ENCODE measurements at regions not wholly inside any gene's neighbourhood (a gene's known extent, or its start where the extent isn't known, plus 50 kb on each side); places are given as distances from the start of the nearest gene placed in this dataset.
"Not testable (repeated sequence)": the region's sequence is repeated elsewhere in the genome, so short reads cannot be mapped to it uniquely, and the experiment has no call there.

DNA sequence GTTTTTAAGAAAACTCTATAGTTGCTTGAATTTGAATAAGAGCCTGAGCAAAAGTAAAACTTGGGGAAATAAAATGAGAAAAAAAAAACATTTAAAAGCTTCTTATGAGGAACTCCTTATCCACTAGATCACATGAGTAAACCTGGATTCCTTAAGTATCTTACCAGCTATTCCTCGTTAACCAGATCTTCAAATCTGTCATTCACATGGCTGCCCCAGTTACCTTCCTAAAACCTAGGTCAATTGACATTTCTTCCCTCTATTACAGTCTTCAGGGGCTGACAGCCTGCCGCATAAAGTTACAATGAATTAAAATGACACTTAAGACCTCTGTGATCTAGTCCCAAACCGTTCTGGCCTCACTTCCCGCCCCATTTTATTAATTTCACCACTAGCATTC, 583.6 kb downstream of the NR2F2 start:
- DNase-seq (ENCODE audit: low spot score): no peak

DNA sequence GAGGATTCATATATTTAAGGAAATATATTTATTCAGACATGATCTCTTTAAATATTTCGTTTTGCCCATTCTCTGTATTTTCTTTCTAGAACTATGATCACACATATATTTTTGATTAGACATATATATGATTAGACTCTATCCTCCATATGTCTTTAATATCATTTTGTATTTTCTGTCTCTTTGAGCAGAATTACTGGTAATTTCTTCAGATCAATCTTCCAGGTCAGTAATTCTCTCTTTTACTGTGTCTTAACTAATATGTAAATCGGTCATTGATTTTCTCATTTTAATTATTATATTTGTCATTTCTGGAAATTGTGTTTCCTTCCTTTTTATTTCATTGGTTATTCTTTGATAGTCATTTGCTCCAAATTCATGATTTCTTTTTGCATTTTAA, 586.2 kb downstream of the NR2F2 start:
- DNase-seq (ENCODE audit: low spot score): no peak

DNA sequence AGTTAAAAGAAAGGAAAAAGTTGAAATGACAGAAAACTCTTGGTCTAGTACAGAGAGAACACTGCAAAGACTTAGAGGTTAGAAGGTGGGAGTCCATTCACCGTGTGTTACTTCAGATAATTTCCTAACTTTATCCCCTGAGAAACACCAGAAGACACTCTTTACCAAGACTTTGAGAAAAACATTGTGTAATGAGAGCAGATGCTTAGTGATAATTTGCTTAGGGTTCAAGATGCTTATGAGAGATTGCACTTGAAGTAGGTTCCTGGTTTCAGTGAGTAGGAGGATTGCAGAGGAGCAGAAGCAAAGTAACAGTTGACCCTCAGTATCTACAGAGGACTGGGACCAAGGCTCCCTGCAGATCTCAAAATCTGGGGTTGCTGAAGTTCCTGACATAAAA, 594.1 kb downstream of the NR2F2 start:
- no peak for DNase-seq (ENCODE audit: low spot score)

DNA sequence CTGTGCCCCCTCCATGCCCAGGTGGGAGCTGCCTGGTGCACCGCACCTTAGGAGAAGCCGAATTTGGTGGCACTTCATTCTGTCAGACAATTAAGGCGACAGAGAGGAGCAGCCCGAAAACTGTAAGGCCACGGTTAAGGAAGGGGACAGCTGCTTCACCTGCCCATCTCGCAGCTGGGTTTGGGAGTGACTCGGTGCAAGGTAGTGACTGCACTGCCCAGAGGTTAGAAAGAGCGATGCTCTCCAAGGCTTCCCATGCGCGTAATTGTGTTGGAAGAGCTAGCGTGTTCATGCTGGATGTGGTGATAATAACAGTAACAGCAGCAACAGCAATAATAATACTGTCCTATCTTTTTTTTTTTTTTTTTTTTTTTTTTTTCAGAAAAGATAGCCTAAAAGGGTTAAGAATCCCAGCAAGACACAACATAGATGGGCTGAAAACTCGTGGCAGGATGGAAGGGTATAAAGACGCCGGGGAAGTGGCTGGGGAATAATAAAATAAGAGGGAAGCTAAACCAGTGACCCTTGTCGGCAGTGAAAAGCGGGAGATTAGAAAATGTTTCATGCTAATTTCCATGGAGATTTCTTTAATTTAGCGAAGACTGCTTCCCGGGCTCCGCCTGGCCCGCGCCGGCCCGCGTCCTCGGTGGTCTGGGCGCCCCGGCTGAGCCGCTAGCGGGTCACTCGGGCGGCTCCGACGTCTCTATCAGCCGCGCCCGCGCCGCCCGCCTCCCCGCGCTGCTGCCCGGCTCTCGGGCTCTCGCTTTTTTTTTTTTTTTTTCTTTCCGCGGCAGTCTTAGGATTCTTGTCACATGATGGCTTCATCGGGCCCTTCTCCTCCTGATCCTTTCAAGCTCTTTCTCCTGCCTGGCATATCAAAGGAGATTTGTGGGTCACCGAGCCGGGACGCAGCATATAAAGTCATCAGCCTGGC, 617.1 kb downstream of the NR2F2 start:
- no peak for DNase-seq (ENCODE audit: low spot score)

DNA sequence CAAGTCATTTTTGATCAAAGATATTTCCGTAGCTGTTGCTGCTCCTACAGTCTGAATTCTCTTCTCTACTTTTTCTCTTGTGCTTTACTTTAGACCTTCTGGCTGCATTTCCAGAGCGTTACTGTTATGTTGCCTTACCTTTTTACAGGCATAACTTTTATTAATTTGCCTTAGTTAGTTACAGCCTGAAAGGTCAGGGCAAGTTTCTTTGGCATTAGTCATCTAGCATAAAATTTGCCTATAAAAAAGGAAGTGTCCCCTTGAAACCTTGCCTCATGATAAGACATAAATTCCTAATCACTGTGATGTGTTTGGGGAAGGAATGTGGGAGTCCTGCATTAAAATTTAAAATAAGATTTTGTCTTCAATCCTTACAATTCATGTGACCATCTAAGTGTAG, 618.5 kb downstream of the NR2F2 start:
- no peak for DNase-seq (ENCODE audit: low spot score)

DNA sequence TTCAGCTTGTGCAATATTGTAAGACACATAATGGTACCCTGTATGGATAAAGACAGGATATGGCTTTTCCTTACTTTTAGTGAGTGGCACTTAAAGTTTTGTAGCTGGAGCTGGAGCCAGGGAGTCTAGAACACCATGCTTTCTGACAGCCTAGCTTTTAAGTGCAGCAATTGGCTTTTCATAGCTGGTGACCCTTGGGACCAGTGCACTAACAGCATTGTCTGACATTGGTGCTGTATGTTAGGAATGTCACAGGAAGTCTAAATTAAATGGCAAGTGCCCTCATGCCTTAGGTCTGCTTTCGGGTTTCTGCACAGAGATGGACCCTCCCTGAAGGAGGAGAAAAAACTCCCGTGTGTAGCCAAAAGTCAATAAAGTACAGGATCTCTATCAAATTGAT, 628.2 kb downstream of the NR2F2 start:
- DNase-seq (ENCODE audit: low spot score): no peak

DNA sequence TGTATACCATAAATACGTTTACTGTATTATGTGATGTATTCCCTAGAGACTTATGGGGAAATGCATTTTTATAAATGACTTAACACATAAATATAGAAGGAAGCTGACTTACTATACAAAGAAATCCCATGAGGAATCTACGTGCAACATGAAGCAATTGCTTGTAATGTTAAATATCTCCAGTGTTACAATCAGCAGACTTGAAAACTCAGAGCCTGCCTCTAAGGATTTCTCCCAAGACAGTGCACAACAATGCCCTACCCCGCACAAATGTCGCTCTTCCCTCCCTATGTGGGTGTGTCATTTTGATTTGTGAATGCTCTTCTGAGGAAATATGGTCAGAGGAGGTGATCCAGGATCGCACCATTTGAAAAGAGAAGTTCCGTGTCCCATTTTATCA, 629.0 kb downstream of the NR2F2 start:
- DNase-seq (ENCODE audit: low spot score): no peak

DNA sequence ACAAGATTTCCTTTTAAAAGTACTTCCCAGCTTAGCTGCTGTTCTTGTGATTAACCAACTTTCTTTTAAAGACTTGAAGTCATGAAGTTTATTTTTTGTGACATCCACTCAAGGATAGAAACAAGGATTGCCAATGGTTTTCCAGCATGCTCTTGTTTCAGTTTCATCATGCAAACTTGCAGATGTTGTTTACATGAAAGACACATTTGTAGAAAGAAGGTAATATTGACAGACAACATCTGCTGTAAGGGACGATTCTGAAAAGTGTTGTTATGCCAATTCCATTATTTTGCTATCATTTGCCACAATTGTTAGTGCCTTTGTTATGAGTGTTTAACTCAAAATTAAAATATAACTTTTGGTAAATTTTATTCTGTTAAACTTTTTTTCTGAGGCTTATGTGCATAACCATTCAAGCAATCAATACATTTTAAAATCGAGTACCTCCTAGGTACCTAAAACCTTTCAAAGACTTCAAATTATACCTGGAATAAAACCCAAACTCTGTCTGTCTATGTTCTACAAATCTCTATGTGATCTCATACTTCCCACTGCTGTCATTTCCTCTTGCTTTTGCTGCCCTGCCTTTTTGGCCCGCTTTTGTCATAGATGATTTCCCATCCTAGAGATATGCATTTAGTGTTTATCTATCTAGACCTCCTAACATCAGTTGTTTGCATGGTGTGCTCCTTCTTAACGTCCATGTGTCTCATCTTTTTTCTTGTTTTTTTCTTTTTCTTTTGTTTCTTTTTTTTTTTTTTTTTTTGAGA, 630.4 kb downstream of the NR2F2 start:
- DNase-seq (ENCODE audit: low spot score): no peak

DNA sequence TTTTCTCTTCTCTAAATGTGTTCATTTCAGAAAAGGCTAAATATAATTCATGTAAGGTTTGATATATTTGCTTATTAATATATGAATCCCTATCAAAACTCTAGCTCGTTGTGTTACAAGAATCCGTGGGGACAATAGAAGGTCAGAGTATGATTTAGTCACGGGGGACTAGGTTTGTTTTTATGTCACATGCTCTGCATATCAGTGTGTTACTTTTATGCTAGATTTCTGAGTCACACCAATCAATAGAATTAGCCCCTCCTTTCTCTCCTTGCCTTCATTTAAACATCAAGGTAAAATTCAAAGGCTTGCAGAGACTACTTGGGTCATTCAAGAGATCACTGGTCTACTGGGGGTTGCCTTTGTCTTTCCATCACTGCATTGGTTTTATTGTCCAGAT, 636.1 kb downstream of the NR2F2 start:
- no peak for DNase-seq (ENCODE audit: low spot score)

DNA sequence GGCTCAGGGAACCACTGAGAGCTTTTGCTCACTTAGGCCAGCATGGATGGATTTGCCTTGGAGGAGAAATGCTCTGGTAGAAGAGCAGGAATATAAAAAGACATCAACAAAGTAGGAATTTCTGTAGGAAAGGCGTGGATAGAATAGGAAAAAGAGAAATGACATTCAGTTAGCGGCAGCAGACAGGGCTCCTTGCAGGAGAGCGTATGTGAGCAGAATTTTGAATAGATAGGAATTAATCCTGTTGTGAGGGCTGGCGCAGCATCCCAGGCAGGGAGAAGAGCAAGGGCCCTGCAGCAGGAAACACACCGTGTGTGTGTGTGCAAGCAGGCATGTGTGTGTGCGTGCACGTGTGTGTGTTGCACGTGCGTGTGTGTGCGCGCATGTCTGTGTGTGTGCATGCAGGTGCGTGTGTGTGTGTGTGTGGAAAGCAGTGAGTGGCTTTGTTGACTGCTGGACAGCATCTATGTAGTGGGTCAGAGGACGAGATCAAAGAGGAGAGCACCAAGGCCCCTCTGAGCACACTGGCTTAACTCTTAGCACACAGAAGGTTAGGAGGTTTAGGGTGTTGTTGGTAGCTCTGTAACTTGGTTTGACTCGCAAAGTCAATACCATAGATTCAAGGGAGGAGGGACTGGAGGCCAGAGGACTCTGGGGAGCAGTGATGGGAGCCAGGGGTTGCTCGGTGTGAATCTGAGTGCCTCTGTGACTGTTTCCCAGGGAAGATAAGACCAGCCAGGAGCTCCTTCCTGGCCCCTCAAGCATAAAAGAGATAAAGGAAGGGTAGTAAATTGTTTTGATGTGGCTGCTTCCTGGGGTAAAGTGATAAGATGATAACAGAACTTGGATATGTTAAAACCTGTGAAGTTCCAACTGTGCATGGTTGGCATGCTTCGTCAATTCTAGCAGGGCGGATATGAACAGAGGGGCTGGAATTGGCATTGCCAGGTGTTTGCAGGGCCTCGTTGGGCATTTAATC, 639.5 kb downstream of the NR2F2 start:
- no peak for DNase-seq (ENCODE audit: low spot score)

DNA sequence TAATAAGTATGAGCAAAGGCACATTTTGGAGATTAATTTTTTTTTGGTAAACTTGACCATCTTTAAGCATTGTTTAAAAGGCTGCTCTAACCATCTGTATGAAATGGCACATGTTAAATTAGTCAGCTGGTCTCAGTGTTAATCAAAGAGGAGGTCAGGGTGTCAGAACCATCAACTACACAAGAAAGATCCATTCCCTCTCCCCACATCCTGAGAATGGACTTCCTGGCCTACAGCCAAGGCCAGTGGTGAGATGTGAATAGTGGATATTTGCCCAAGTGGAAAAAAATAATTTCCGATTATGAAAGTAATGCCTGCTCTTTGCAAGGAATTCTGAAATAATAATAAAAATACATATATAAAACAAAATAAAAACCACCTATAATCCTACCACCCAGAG, 641.7 kb downstream of the NR2F2 start:
- no peak for DNase-seq (ENCODE audit: low spot score)

DNA sequence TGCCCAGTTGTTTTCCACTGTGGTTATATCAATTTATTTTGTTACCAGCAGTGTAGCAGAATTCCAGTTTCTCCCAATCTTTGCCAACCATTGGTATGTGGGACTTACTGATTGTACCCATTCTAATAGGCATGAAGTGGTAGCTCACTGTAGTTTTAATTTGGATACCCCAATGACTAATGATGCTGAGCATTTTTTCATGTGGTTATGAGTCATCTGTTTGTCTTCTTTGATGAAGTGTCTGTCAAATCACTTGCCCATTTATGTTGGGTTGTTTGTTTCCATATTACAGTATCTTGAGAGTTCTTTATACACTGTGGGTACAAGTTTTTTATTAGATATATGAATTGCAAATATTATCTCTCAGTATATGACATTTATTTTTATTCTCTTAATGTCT, 644.3 kb downstream of the NR2F2 start:
- DNase-seq (ENCODE audit: low spot score): no peak

DNA sequence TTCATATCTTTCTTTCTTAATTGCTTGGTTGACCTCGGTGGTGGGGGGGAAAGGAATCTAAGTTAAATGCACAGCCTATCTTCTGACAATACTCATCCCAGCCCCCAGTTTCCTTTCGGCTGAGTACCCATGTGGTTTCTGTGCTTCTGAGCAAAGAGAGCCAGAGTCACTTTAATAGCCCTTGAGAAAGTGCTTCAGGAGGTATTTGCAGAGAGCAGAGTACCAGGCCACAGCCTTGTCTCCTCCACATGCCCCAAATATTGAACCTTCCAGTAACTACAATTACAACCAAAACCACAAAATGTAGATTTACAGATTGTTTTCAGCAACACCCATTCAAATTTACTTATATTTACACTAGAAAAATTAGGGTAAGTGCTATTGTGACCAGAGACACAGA, 647.4 kb downstream of the NR2F2 start:
- DNase-seq (ENCODE audit: low spot score): no peak

DNA sequence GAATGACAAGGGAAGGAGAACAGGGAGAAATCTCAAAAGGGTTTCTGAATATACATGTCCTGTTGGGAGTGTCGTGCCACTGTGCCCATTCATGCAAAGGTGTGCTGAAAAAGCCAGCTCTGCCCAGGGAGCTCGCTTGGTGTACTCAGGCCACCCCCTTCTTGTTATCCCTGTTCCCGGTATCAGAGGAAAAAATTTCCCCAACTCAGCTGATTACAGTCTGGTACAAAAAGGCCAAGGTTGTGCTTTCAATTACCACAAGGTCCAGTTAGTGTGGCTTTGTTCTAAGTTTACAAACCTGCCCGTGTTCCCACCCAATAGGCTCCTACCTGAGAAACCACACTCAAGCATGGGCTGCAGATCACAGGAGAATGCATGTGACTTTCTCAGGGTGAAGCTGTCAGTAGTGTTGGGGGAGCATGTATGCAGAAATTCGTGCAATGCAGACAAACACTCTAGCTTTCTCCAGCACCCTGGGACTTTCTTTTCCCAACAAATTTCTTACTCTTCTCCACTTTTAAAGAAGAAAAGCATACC, 648.5 kb downstream of the NR2F2 start:
- DNase-seq (ENCODE audit: low spot score): no peak

DNA sequence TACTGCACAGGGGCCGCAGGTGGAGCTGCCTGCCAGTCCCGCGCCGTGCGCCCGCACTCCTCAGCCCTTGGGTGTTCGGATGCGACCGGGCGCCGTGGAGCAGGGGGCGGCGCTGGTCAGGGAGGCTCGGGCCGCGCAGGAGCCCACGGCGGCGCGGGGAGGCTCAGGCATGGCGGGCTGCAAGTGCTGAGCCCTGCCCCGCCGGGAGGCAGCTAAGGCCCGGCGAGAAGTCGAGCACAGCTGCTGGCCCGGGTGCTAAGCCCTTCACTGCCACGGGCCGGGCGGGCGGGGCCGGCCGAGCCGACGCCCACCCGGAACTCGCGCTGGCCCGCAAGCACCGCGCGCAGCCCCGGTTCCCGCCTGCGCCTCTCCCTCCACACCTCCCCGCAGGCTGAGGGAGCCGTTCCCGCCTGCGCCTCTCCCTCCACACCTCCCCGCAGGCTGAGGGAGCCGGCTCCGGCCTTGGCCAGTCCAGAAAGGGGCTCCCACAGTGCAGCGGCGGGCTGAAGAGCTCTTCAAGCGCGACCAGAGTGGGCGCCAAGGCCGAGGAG, 653.7 kb downstream of the NR2F2 start:
- DNase-seq (ENCODE audit: low spot score): not testable (repeated sequence)

DNA sequence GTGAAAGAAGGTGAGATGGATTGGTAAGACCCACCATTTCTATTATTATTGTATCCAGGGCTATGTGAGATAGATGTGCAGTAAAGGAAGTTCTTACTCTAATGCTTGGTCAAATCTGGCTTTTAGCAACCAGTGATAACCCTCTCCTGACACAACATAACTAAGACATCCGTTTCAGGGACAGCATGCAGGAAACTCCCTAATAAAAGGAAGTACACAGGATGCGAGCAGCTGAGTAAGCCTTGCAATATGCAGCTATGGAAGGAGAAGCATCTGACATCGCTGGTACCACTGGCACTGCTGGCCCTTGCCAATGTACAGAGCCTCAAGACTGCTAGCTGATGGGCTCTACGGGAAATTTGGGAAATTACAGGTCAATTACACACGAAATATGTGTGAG, 662.3 kb downstream of the NR2F2 start:
- no peak for DNase-seq (ENCODE audit: low spot score)

DNA sequence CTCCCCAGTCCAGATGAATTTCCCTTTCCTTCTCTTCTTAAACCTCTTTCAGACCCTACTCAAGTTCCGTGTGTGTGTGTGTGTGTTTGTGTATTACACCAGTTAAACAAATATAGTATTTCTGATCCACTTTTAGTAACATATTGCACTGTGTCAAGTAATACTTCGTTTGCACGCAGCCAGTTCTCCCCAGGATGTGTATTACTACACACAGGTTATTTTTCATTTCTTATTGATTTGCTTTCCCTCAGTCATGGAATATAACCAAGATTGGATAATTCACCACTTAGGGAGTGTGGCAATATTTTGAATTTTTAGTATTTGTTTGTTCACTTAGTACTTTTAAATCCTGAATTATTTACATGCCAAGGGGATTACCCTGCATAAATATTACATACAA, 667.0 kb downstream of the NR2F2 start:
- DNase-seq (ENCODE audit: low spot score): no peak

DNA sequence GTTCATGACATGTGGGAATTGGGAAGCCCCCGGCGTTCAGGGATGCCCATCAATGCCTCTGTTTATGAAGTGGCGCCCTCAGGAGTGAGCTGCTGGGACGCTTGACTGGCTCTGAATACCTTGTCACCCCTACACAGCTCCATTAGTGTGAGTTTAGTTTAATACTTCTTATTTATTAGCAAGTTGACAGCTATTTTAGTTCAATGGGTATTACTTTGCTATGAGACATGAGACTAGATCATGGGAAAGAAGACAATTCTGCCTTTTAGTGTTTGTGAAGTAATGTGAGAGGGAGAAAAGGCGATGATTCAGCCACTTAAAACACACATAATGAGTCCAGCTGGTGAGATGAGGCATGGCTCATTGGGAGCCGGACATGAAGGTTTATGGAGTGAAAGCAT, 678.5 kb downstream of the NR2F2 start:
- no peak for DNase-seq (ENCODE audit: low spot score)

DNA sequence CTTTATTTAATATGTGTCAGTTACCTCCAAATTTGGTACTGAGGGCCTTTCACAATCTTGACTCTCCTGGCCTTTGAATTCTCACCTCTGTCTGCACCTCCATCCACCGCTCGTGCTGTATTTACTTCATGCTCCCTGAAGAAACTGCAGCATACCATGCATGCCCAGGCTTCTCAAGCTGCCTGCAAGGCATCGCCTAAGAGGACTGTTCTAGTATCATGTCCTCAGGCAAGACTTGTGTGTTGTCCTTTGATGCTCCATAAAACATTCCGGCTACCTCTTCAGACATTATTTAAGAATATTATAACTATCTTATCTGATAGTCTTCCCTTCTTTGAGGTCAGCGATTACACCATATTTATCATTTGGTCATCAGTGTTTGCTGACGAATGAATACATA, 682.5 kb downstream of the NR2F2 start:
- no peak for DNase-seq (ENCODE audit: low spot score)

DNA sequence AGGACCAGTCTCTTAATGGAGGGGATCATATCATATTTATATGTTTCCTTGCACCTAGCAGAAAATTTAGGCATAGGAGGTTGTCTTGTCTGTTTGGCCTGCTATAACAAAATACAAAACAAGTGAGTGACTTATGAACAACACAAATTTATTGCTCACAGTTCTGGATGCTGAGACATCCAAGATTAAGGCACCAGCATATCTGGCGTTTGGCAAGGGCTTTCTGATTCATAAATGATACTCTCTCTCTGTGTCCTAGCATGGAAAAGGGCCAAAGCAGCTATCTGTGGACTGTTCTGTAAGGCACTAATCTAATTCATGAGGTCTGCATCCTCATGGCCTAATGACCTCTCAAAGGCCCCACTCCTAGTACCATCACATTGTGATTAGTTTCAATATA, 683.0 kb downstream of the NR2F2 start:
- DNase-seq (ENCODE audit: low spot score): no peak

DNA sequence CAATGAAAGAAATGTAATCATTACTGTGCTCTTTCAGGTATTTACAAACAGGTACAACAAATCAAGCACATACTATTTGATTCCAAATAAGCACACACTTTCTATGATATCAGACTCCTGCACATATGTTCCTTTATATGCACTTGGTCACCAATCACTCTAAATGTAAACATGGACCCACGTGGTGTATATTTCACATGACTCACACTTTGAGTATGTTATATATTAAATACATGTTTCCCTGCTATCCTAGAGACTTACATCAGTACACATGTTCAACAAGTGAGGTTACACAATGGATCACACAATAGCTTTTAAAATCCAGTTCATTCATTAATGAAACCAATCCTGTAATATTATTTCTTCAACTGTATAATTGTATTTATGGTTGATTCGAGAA, 683.5 kb downstream of the NR2F2 start:
- no peak for DNase-seq (ENCODE audit: low spot score)

DNA sequence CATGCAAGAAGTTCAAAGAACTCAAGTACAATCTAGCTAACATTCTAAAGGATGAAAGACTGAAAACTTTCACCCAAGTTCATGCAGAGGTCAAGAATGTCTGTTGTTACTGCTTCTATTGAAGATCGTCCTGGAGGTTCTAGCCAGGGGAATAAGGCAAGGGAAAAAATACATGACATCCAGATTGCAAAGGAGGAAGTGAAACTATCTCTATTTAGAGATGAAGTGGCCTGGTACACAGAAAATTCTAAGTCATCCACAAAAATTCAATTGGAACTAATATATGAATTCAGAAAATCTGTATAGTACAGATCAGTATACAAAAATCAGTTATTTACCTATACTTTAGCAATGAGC, 693.0 kb downstream of the NR2F2 start:
- no peak for DNase-seq (ENCODE audit: low spot score)
